GM12878 (cell line): ENCODE measurements at regions not wholly inside any gene's neighbourhood (a gene's known extent, or its start where the extent isn't known, plus 50 kb on each side); places are given as distances from the start of the nearest gene placed in this dataset.

Source experiments
- ATAC-seq: fragments of 200-7000 bp; cut with Tn5 transposase; 3 replicates; pipeline ENCODE4 v1.9.1; 2020; ENCODE audit warnings: mild to moderate bottlenecking, moderate library complexity
- BruUV-seq: library from RNA; stranded (reverse); fragments of 400-500 nt; replicated peaks from 2 replicates; lab custom pipeline; 2021; lab: Mats Ljungman, UMichigan
- CTCF ChIA-PET: fragments of 300-600 bp; sonication (Branson Sonifier 250); formaldehyde crosslinking; extraction: SDS; loops from one replicate; lab custom pipeline; 2021; ENCODE audit warnings: inconsistent platforms; lab: Yijun Ruan, JAX
- POLR2A ChIA-PET: fragments of 350-600 bp; formaldehyde crosslinking; extraction: SDS; loops from one replicate; lab custom pipeline; 2021; ENCODE audit warnings: inconsistent platforms; lab: Charles Lee
- RAD21 ChIA-PET: fragments of 300-600 bp; sonication (Branson Sonifier 250); formaldehyde crosslinking; loops from one replicate; lab custom pipeline; 2023; ENCODE audit warnings: antibody characterized with exemption; ENCODE audit not compliant: unreplicated experiment; lab: Charles Lee
- SMC1A ChIA-PET: fragments of 300-600 bp; sonication (Branson Sonifier 250); formaldehyde crosslinking; loops from one replicate; lab custom pipeline; 2023; ENCODE audit not compliant: unreplicated experiment, uncharacterized antibody; lab: Charles Lee
- DNase-seq: peaks from one replicate; pipeline ENCODE4 v3.0.0-alpha.2; 2011; ENCODE audit warnings: low read depth, low spot score
- FAIRE-seq: peaks from 3 replicates; lab custom pipeline; 2011; peaks lifted over from hg19 to GRCh38; lab: Jason Lieb, UNC
- H2AFZ ChIP-seq: 2 replicates; pipeline ENCODE4 v1.6.0; 2011; ENCODE audit warnings: low read depth, low read length, control low read depth; ENCODE audit not compliant: control insufficient read depth
- H3K27ac ChIP-seq: 2 replicates; pipeline ENCODE4 v1.5.1; 2011; ENCODE audit warnings: control low read depth; ENCODE audit not compliant: control insufficient read depth, insufficient read depth
- H3K27me3 ChIP-seq, 2 experiments: replicated peaks in 1 of 2; 2 replicates each; pipeline versions ENCODE4 v1.6.0 to v1.6.1; 2011; ENCODE audit warnings: low read length in 1 of 2; ENCODE audit not compliant: control insufficient read depth in 2 of 2, insufficient read depth in 2 of 2
- H3K36me3 ChIP-seq, 2 experiments: 2 replicates each; pipeline ENCODE4 v1.5.1; 2011; ENCODE audit warnings: low read length in 1 of 2; ENCODE audit not compliant: control insufficient read depth in 2 of 2, insufficient read depth in 2 of 2
- H3K4me1 ChIP-seq: 2 replicates; pipeline ENCODE4 v1.6.1; 2011; ENCODE audit warnings: mild to moderate bottlenecking, low read length, moderate library complexity, mixed read lengths; ENCODE audit not compliant: control insufficient read depth, insufficient read depth
- H3K4me2 ChIP-seq: 2 replicates; pipeline ENCODE4 v1.6.0; 2011; ENCODE audit warnings: control low read depth; ENCODE audit not compliant: control insufficient read depth, insufficient read depth
- H3K4me3 ChIP-seq: fragments of 200-600 bp; sonication (generic); 2 replicates; pipeline ENCODE4 v1.5.1; 2016
- H3K79me2 ChIP-seq: 2 replicates; pipeline ENCODE4 v1.6.0; 2011; ENCODE audit warnings: low read length; ENCODE audit not compliant: control insufficient read depth, insufficient read depth
- H3K9ac ChIP-seq: 2 replicates; pipeline ENCODE4 v1.8.0; 2011; ENCODE audit warnings: low read length, control low read depth, mixed read lengths; ENCODE audit not compliant: control insufficient read depth, insufficient read depth
- H3K9me3 ChIP-seq: replicated peaks from 3 replicates; pipeline ENCODE4 v1.5.1; 2011; ENCODE audit warnings: mild to moderate bottlenecking, low read length; ENCODE audit not compliant: control insufficient read depth, insufficient read depth
- H4K20me1 ChIP-seq: 2 replicates; pipeline ENCODE4 v1.6.0; 2011; ENCODE audit not compliant: control insufficient read depth, insufficient read depth
- BCL11A ChIP-seq: IDR thresholded peaks from 2 replicates; pipeline ENCODE4 v1.6.1; 2011; ENCODE audit warnings: low read depth, low read length
- CHD1 ChIP-seq: IDR thresholded peaks from 2 replicates; pipeline ENCODE4 v1.6.1; 2012; ENCODE audit warnings: low read depth, low read length, improper control_type of control experiment
- FOXK2 ChIP-seq: fragments of 450-650 bp; IDR thresholded peaks from 2 replicates; pipeline ENCODE4 v1.6.1; 2017; ENCODE audit warnings: mild to moderate bottlenecking, moderate library complexity
- FOXM1 ChIP-seq: IDR thresholded peaks from 2 replicates; pipeline ENCODE4 v1.6.1; 2012; ENCODE audit warnings: low read depth, mild to moderate bottlenecking, inconsistent platforms, low read length, moderate library complexity
- RELA ChIP-seq: fragments of 450-650 bp; IDR thresholded peaks from 2 replicates; pipeline ENCODE4 v1.8.0; 2014; ENCODE audit warnings: borderline replicate concordance; ENCODE audit not compliant: partially characterized antibody
- RFX5 ChIP-seq: IDR thresholded peaks from 2 replicates; pipeline ENCODE4 v1.6.1; 2011; ENCODE audit warnings: low read depth, low read length, improper control_type of control experiment
- SP1 ChIP-seq: IDR thresholded peaks from one replicate; pipeline ENCODE4 v1.6.1; 2011; ENCODE audit warnings: low read depth, low read length
- TCF7 ChIP-seq: IDR thresholded peaks from 2 replicates; pipeline ENCODE4 v1.6.1; 2014; ENCODE audit warnings: antibody characterized with exemption, borderline replicate concordance
- ZNF24 ChIP-seq: fragments of 450-650 bp; IDR thresholded peaks from 2 replicates; pipeline ENCODE4 v1.6.1; 2017; ENCODE audit warnings: antibody characterized with exemption, mild to moderate bottlenecking
- WGBS: methylation state at CpG from one replicate; pipeline ENCODE4 v1.1.6; 2016; ENCODE audit warnings: low lambda C conversion rate; ENCODE audit not compliant: insufficient replicate concordance, insufficient coverage; ENCODE audit errors: missing lambda C conversion rate; 5-methylcytosine and 5-hydroxymethylcytosine counted together
- in situ Hi-C: fragments of 300-500 bp; cut with MboI; formaldehyde crosslinking; loops from 9 replicates; pipeline ENCODE4 v1.14.3; 2018; ENCODE audit warnings: mixed read lengths
- intact Hi-C: fragments of 100-400 bp; cut with micrococcal nuclease; formaldehyde crosslinking; loops from one replicate; pipeline ENCODE4 v1.14.2; 2022; ENCODE audit not compliant: unreplicated experiment
- TF ChIP-seq, protein P1 (sequence below): IDR thresholded peaks from 2 replicates; pipeline ENCODE4 v1.6.1; 2011; ENCODE audit warnings: borderline replicate concordance, low read depth, mild to moderate bottlenecking, moderate library complexity, mixed read lengths, low read length; ENCODE audit not compliant: insufficient read depth; ENCODE audit errors: extremely low read length

DNA sequence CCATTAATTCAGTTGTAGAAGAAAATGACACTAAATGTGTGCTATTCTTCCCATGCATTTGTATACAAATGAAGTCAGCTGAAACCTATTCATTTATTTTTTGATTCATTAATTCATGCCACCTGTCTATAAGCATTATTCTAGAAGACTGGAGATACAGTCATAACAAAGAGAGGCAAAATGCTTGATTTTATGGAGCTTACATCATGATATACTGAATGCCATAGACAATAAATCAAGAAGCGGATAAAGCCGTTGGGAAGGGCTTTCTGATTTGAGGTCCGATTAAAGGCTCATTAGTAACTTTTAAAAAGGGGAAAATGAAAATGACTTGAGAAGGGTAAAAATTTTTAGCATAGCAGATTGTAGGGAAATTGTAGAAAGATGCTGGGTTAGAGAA is 494.9 kb downstream of the RERGL start:
- intact Hi-C loops: no loop called here
- ChIA-PET CTCF (no interaction called here), RAD21 (no interaction called here), SMC1A (no interaction called here), POLR2A (no interaction called here)
- H3K27me3 ChIP-seq: no peaks in the 10 kb centered on the region
- H3K4me1 ChIP-seq: no peaks in the 10 kb centered on the region
- TF ChIP-seq FOXM1: no peak
- no peak for TF ChIP-seq RFX5
- TF ChIP-seq SP1: no peak
- TF ChIP-seq BCL11A: no peak
- TF ChIP-seq TCF7: no peak
- no peak for TF ChIP-seq CHD1
- no peak for TF ChIP-seq ZNF24
- TF ChIP-seq FOXK2: no peak
- no peak for TF ChIP-seq RELA
- TF ChIP-seq, protein P1, sequence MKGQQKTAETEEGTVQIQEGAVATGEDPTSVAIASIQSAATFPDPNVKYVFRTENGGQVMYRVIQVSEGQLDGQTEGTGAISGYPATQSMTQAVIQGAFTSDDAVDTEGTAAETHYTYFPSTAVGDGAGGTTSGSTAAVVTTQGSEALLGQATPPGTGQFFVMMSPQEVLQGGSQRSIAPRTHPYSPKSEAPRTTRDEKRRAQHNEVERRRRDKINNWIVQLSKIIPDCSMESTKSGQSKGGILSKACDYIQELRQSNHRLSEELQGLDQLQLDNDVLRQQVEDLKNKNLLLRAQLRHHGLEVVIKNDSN: no peak
- no TSS peak for BruUV-seq
- H3K27ac ChIP-seq: no peak overlapping the region
- 43% methylated on average over 3 of the region's 3 CpGs for WGBS
- no peak overlapping the region for H3K4me2 ChIP-seq
- no peak overlapping the region for H3K9ac ChIP-seq
- in situ Hi-C loops: no loop called here
- FAIRE-seq (no peak), ATAC-seq (no peak), DNase-seq (no peak)
- no peaks in the 10 kb centered on the region for H4K20me1 ChIP-seq
- no peak overlapping the region for H2AFZ ChIP-seq
- H3K4me3 ChIP-seq: no peak overlapping the region
- H3K9me3 ChIP-seq: no peaks in the 10 kb centered on the region
- no peaks in the 10 kb centered on the region for H3K79me2 ChIP-seq
- no peaks in the 10 kb centered on the region for H3K36me3 ChIP-seq
